Vagina (tissue), 2 donors: ENCODE measurements at regions not wholly inside any gene's neighbourhood (a gene's known extent, or its start where the extent isn't known, plus 50 kb on each side); places are given as distances from the start of the nearest gene placed in this dataset.
"Not testable (repeated sequence)": the region's sequence is repeated elsewhere in the genome, so short reads cannot be mapped to it uniquely, and the experiment has no call there.

Experiments
- POLR2A ChIP-seq, 2 donors: fragments of 450-650 bp; IDR thresholded peaks; one replicate each; pipeline ENCODE4 v1.6.1; 2017; ENCODE audit warnings: antibody characterized with exemption in 2 of 2, mild to moderate bottlenecking in 2 of 2, moderate library complexity in 2 of 2
- POLR2AphosphoS5 ChIP-seq, 2 donors: sonication (generic); formaldehyde crosslinking; IDR thresholded peaks; one replicate each; pipeline ENCODE4 v1.9.0; 2017; ENCODE audit warnings: antibody characterized with exemption in 2 of 2, mild to moderate bottlenecking in 2 of 2, low read depth in 1 of 2; ENCODE audit not compliant: insufficient read depth in 1 of 2
- TF ChIP-seq, protein P1 (sequence below), 3 experiments: fragments of 450-650 bp in 2 of 3; fragments of 200-600 bp in 1 of 3; sonication (generic) in 1 of 3; IDR thresholded peaks; one replicate each; pipeline ENCODE4 v1.5.1; 2017 to 2019; ENCODE audit warnings: antibody characterized with exemption in 3 of 3, mild to moderate bottlenecking in 2 of 3, moderate library complexity in 2 of 3

DNA sequence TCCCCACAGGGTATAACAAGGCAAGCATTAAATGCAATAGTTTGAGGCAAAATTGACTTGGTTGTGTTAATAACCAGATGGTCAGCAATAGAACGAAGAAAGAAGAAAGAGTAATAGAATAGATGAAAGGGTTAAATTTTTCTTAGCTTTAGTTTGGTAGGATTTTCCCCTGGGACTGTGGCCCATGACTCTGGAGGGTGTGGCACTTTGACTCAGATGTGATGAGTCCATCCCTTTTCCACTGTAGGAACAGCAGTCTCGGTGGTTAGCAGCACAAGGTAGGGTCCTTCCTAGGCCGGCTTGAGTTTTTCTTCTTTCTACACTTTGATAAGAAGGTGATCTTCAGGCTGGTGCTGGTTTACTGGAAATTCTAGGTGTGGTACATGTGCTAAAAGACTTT, 321.0 kb downstream of the CGGBP1 start:
- TF ChIP-seq, protein P1, sequence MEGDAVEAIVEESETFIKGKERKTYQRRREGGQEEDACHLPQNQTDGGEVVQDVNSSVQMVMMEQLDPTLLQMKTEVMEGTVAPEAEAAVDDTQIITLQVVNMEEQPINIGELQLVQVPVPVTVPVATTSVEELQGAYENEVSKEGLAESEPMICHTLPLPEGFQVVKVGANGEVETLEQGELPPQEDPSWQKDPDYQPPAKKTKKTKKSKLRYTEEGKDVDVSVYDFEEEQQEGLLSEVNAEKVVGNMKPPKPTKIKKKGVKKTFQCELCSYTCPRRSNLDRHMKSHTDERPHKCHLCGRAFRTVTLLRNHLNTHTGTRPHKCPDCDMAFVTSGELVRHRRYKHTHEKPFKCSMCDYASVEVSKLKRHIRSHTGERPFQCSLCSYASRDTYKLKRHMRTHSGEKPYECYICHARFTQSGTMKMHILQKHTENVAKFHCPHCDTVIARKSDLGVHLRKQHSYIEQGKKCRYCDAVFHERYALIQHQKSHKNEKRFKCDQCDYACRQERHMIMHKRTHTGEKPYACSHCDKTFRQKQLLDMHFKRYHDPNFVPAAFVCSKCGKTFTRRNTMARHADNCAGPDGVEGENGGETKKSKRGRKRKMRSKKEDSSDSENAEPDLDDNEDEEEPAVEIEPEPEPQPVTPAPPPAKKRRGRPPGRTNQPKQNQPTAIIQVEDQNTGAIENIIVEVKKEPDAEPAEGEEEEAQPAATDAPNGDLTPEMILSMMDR (IDR thresholded peaks at IDR 0.05) = not testable (repeated sequence)
- not testable (repeated sequence) for TF ChIP-seq POLR2AphosphoS5 (IDR thresholded peaks at IDR 0.05; ENCODE audit: insufficient read depth in 1 of 2, low read depth in 1 of 2); POLR2A (IDR thresholded peaks at IDR 0.05)
